ENCODE measurements at regions not wholly inside any gene's neighbourhood (a gene's known extent, or its start where the extent isn't known, plus 50 kb on each side); places are given as distances from the start of the nearest gene placed in this dataset.

- in situ Hi-C loops (cut with HindIII; ENCODE audit: extremely low pct_ligation_motif_present, low pct_unique_long_range_greater_than_20kb) = no loop called here
- H3K9me3 ChIP-seq (ENCODE audit: low read length) = no peaks in the 10 kb centered on the region
- intact Hi-C loops (cut with micrococcal nuclease; ENCODE audit: unreplicated experiment) = no loop called here
- no peak overlapping the region for H3K4me3 ChIP-seq (replicated peaks in 1 of 3; ENCODE audit: insufficient read depth in 1 of 3, low read depth in 2 of 3, low read length in 3 of 3)
- ATAC-seq = no peak
- BruUV-seq (replicated peaks) = no TSS peak
- no peaks in the 10 kb centered on the region for H4K20me1 ChIP-seq (ENCODE audit: insufficient read depth, low read length)
- H3K27me3 ChIP-seq (ENCODE audit: control insufficient read depth in 1 of 2, insufficient read depth in 2 of 2, low read length in 2 of 2) = no peaks in the 10 kb centered on the region
- H2AFZ ChIP-seq (ENCODE audit: low read length) = no peak overlapping the region
- no peak overlapping the region for H3K9ac ChIP-seq (ENCODE audit: insufficient read depth, low read depth, low read length)
- H3K4me2 ChIP-seq (ENCODE audit: low read depth, low read length) = no peak overlapping the region
- no peak for DNase-seq (ENCODE audit: low spot score)
- TF ChIP-seq JDP2 (CRISPR knock-in tag; IDR thresholded peaks at IDR 0.05; ENCODE audit: borderline replicate concordance) = no peak
- TF ChIP-seq, protein P1, sequence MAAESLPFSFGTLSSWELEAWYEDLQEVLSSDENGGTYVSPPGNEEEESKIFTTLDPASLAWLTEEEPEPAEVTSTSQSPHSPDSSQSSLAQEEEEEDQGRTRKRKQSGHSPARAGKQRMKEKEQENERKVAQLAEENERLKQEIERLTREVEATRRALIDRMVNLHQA (CRISPR knock-in tag; IDR thresholded peaks at IDR 0.05) = no peak
- TF ChIP-seq MED13 (CRISPR knock-in tag; IDR thresholded peaks at IDR 0.05) = no peak
- no peak for TF ChIP-seq TAF15 (IDR thresholded peaks at IDR 0.05; ENCODE audit: low read depth, low read length, poor library complexity, severe bottlenecking)
- no peak for TF ChIP-seq MAFF (IDR thresholded peaks at IDR 0.05; ENCODE audit: low read depth, low read length)
- TF ChIP-seq ZNF567 (CRISPR knock-in tag; IDR thresholded peaks at IDR 0.05; ENCODE audit: borderline replicate concordance) = no peak
- TF ChIP-seq ZEB1 (IDR thresholded peaks at IDR 0.05; ENCODE audit: insufficient replicate concordance, low read depth) = no peak
- TF ChIP-seq FOXK1 (CRISPR knock-in tag; IDR thresholded peaks at IDR 0.05; ENCODE audit: borderline replicate concordance, low read depth) = no peak
- TF ChIP-seq, protein P2, sequence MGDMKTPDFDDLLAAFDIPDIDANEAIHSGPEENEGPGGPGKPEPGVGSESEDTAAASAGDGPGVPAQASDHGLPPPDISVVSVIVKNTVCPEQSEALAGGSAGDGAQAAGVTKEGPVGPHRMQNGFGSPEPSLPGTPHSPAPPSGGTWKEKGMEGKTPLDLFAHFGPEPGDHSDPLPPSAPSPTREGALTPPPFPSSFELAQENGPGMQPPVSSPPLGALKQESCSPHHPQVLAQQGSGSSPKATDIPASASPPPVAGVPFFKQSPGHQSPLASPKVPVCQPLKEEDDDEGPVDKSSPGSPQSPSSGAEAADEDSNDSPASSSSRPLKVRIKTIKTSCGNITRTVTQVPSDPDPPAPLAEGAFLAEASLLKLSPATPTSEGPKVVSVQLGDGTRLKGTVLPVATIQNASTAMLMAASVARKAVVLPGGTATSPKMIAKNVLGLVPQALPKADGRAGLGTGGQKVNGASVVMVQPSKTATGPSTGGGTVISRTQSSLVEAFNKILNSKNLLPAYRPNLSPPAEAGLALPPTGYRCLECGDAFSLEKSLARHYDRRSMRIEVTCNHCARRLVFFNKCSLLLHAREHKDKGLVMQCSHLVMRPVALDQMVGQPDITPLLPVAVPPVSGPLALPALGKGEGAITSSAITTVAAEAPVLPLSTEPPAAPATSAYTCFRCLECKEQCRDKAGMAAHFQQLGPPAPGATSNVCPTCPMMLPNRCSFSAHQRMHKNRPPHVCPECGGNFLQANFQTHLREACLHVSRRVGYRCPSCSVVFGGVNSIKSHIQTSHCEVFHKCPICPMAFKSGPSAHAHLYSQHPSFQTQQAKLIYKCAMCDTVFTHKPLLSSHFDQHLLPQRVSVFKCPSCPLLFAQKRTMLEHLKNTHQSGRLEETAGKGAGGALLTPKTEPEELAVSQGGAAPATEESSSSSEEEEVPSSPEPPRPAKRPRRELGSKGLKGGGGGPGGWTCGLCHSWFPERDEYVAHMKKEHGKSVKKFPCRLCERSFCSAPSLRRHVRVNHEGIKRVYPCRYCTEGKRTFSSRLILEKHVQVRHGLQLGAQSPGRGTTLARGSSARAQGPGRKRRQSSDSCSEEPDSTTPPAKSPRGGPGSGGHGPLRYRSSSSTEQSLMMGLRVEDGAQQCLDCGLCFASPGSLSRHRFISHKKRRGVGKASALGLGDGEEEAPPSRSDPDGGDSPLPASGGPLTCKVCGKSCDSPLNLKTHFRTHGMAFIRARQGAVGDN (CRISPR knock-in tag; IDR thresholded peaks at IDR 0.05) = no peak
- TF ChIP-seq MBNL3 (CRISPR knock-in tag; conservative IDR thresholded peaks at IDR 0.05) = no peak
- no peak for TF ChIP-seq SOX6 (IDR thresholded peaks at IDR 0.05)
- TF ChIP-seq SOX6 (CRISPR knock-in tag; IDR thresholded peaks at IDR 0.05) = no peak
- TF ChIP-seq HNF4G (IDR thresholded peaks at IDR 0.05; ENCODE audit: borderline replicate concordance, low read depth, low read length) = no peak
- TF ChIP-seq HNF4G (CRISPR knock-in tag; IDR thresholded peaks at IDR 0.05; ENCODE audit: borderline replicate concordance, low read depth) = no peak
- TF ChIP-seq MZF1 (CRISPR knock-in tag; IDR thresholded peaks at IDR 0.05; ENCODE audit: borderline replicate concordance) = no peak
- TF ChIP-seq MTA1 (CRISPR knock-in tag; IDR thresholded peaks at IDR 0.05; ENCODE audit: borderline replicate concordance) = no peak
- H3K79me2 ChIP-seq (ENCODE audit: insufficient read depth, low read length) = no peaks in the 10 kb centered on the region
- ChIA-PET CTCF (ENCODE audit: low intra/inter-chr PET ratio, low total read pairs) (no interaction called here), POLR2A (no interaction called here)
- no peak for FAIRE-seq
- no peaks in the 10 kb centered on the region for H3K36me3 ChIP-seq (replicated peaks in 1 of 2; ENCODE audit: control insufficient read depth in 1 of 2, insufficient read depth in 2 of 2, low read length in 2 of 2)
- H3K27ac ChIP-seq (ENCODE audit: extremely low read length, insufficient read depth, low read length) = no peak overlapping the region
- WGBS (ENCODE audit: low lambda C conversion rate) = 20% methylated on average over 2 of the region's 2 CpGs
- no peaks in the 10 kb centered on the region for H3K4me1 ChIP-seq (ENCODE audit: insufficient read depth, low read length)
These were observed 91.0 kb downstream of the FEM1C start for GRCh38 chr5:115453391-115454095.
